Prostate gland (tissue), 2 donors: ENCODE measurements at regions not wholly inside any gene's neighbourhood (a gene's known extent, or its start where the extent isn't known, plus 50 kb on each side); places are given as distances from the start of the nearest gene placed in this dataset.
"Not testable (repeated sequence)": the region's sequence is repeated elsewhere in the genome, so short reads cannot be mapped to it uniquely, and the experiment has no call there.

Experiments used
- DNase-seq: peaks from one replicate; pipeline ENCODE4 v3.0.0-alpha.2; 2019; ENCODE audit warnings: low spot score
- H3K27ac ChIP-seq, 2 donors: fragments of 200-600 bp; sonication (generic); 2 replicates each; pipeline ENCODE4 v1.5.1; 2017 to 2019
- H3K27me3 ChIP-seq: fragments of 200-600 bp; sonication (generic); replicated peaks from 2 replicates; pipeline ENCODE4 v1.5.1; 2019; ENCODE audit not compliant: insufficient read depth
- H3K36me3 ChIP-seq, 2 donors: fragments of 200-600 bp; sonication (generic); 1 replicate in 1 of 2; 2 replicates in 1 of 2; pipeline versions ENCODE4 v1.5.1 to v1.8.1; 2017 to 2019
- H3K4me1 ChIP-seq: fragments of 200-600 bp; sonication (generic); replicated peaks from 2 replicates; pipeline ENCODE4 v1.5.1; 2019
- H3K4me3 ChIP-seq, 2 donors: fragments of 200-600 bp; sonication (generic); 2 replicates each; pipeline ENCODE4 v1.5.1; 2017 to 2019
- H3K9me3 ChIP-seq: fragments of 200-600 bp; sonication (generic); 2 replicates; pipeline ENCODE4 v1.5.1; 2017
- CTCF ChIP-seq, 4 experiments: fragments of 200-600 bp in 2 of 4; fragments of 450-650 bp in 2 of 4; sonication (generic) in 2 of 4; IDR thresholded peaks; 1 replicate in 3 of 4; 2 replicates in 1 of 4; pipeline ENCODE4 v1.5.1; 2016 to 2019; ENCODE audit warnings: antibody characterized with exemption in 4 of 4, mild to moderate bottlenecking in 2 of 4, moderate library complexity in 2 of 4
- POLR2A ChIP-seq: fragments of 450-650 bp; IDR thresholded peaks from one replicate; pipeline ENCODE4 v1.6.1; 2016; ENCODE audit warnings: antibody characterized with exemption, mild to moderate bottlenecking
- POLR2AphosphoS5 ChIP-seq: sonication (generic); formaldehyde crosslinking; IDR thresholded peaks from one replicate; pipeline ENCODE4 v1.6.1; 2017; ENCODE audit warnings: antibody characterized with exemption
- WGBS: methylation state at CpG from one replicate; pipeline ENCODE4 v1.1.5; 2018; 5-methylcytosine and 5-hydroxymethylcytosine counted together
- intact Hi-C: fragments of 100-400 bp; cut with DNase I; formaldehyde crosslinking; loops from one replicate; pipeline ENCODE4 v1.14.2; 2022

GRCh38 chrX:1140236-1140681 is 72.2 kb downstream of the CRLF2 start:
- Histone ChIP-seq H3K36me3 (no peaks in the 10 kb centered on the region), H3K4me3 (no peak overlapping the region), H3K4me1 (no peaks in the 10 kb centered on the region), H3K27me3 (no peaks in the 10 kb centered on the region), H3K27ac (no peak overlapping the region), H3K9me3 (no peaks in the 10 kb centered on the region)
- WGBS = 26% methylated on average over 16 of the region's 16 CpGs
- no peak for DNase-seq
- TF ChIP-seq CTCF (IDR thresholded peaks at IDR 0.05) = no peak
- no peak for TF ChIP-seq POLR2AphosphoS5
- no peak for TF ChIP-seq POLR2A
- intact Hi-C loops = no loop called here

- H3K36me3 ChIP-seq = no peaks in the 10 kb centered on the region
Observed at GRCh38 chrX:1139185-1139500, 73.3 kb downstream of the CRLF2 start.

GRCh38 chrX:1138476-1139184 is 73.8 kb downstream of the CRLF2 start:
- no peaks in the 10 kb centered on the region for H3K27me3 ChIP-seq
- H3K4me3 ChIP-seq = no peak overlapping the region
- intact Hi-C loops = no loop called here
- no peaks in the 10 kb centered on the region for H3K9me3 ChIP-seq
- no peak overlapping the region for H3K27ac ChIP-seq
- H3K36me3 ChIP-seq = no peaks in the 10 kb centered on the region
- H3K4me1 ChIP-seq = no peaks in the 10 kb centered on the region
- DNase-seq = no peak
- TF ChIP-seq CTCF (IDR thresholded peaks at IDR 0.05) = no peak
- no peak for TF ChIP-seq POLR2AphosphoS5
- TF ChIP-seq POLR2A = no peak
- 49% methylated on average over 22 of the region's 22 CpGs for WGBS

More at GRCh38 chrX:1139185-1139500, 73.3 kb downstream of the CRLF2 start:
- intact Hi-C loops = no loop called here
- DNase-seq = no peak
- TF ChIP-seq CTCF (IDR thresholded peaks at IDR 0.05) (no peak), POLR2A (no peak), POLR2AphosphoS5 (no peak)
- Histone ChIP-seq H3K27me3 (no peaks in the 10 kb centered on the region), H3K27ac (no peak overlapping the region), H3K4me1 (no peaks in the 10 kb centered on the region), H3K9me3 (no peaks in the 10 kb centered on the region), H3K4me3 (no peak overlapping the region)
- 64% methylated on average over 10 of the region's 10 CpGs for WGBS

- intact Hi-C loops = no loop called here
- no peaks in the 10 kb centered on the region for H3K9me3 ChIP-seq
- H3K27ac ChIP-seq = no peak overlapping the region
- H3K4me3 ChIP-seq = no peak overlapping the region
- TF ChIP-seq POLR2AphosphoS5 = no peak
- TF ChIP-seq CTCF (IDR thresholded peaks at IDR 0.05) = no peak
- TF ChIP-seq POLR2A = no peak
- H3K36me3 ChIP-seq = no peaks in the 10 kb centered on the region
- WGBS = 94% methylated on average over 10 of the region's 10 CpGs
- DNase-seq = no peak
- no peaks in the 10 kb centered on the region for H3K4me1 ChIP-seq
- H3K27me3 ChIP-seq = no peaks in the 10 kb centered on the region
Observed at GRCh38 chrX:1137531-1137930, 74.9 kb downstream of the CRLF2 start.

GRCh38 chrX:1136582-1136981 is 75.9 kb downstream of the CRLF2 start:
- H3K27ac ChIP-seq, H3K9me3 ChIP-seq, H3K27me3 ChIP-seq, H3K4me3 ChIP-seq, H3K36me3 ChIP-seq, intact Hi-C loops, DNase-seq, H3K4me1 ChIP-seq: not testable (repeated sequence)
- WGBS = 79% methylated on average over 8 of the region's 8 CpGs
